IMR-90 (cell line): ENCODE measurements at regions not wholly inside any gene's neighbourhood (a gene's known extent, or its start where the extent isn't known, plus 50 kb on each side); places are given as distances from the start of the nearest gene placed in this dataset.

Source experiments
- ATAC-seq: fragments of 200-7000 bp; cut with Tn5 transposase; 2 replicates; pipeline ENCODE4 v1.9.1; 2020; ENCODE audit warnings: low read depth, mild to moderate bottlenecking, moderate library complexity
- BruUV-seq: library from RNA; stranded (reverse); fragments of 400-500 nt; replicated peaks from 2 replicates; lab custom pipeline; 2021; lab: Mats Ljungman, UMichigan
- CTCF ChIA-PET: fragments of 300-600 bp; formaldehyde crosslinking; extraction: SDS; loops from one replicate; lab custom pipeline; 2021; ENCODE audit warnings: antibody characterized with exemption; lab: Yijun Ruan, JAX
- POLR2A ChIA-PET: fragments of 300-600 bp; sonication (Branson Sonifier 250); formaldehyde crosslinking; loops from one replicate; lab custom pipeline; 2022; ENCODE audit warnings: antibody characterized with exemption; ENCODE audit not compliant: unreplicated experiment; lab: Charles Lee
- DNase-seq: peaks from one replicate; pipeline ENCODE4 v3.0.0; 2013
- H2AFZ ChIP-seq: replicated peaks from 2 replicates; pipeline ENCODE3; 2013; ENCODE audit warnings: low read length, mild to moderate bottlenecking; ENCODE audit not compliant: poor library complexity
- H2AK5ac ChIP-seq: 2 replicates; pipeline ENCODE4 v1.6.1; 2013; ENCODE audit warnings: low read depth, low read length, inconsistent platforms
- H2AK9ac ChIP-seq: replicated peaks from 2 replicates; pipeline ENCODE3; 2013; ENCODE audit warnings: mild to moderate bottlenecking, low read depth, low read length, moderate library complexity; ENCODE audit not compliant: poor library complexity
- H2BK120ac ChIP-seq: 2 replicates; pipeline ENCODE4 v1.6.1; 2013; ENCODE audit warnings: low read depth, low read length, inconsistent platforms
- H2BK15ac ChIP-seq: 3 replicates; pipeline ENCODE4 v1.6.1; 2013; ENCODE audit warnings: low read depth, low read length, inconsistent platforms
- H2BK20ac ChIP-seq: 2 replicates; pipeline ENCODE4 v1.6.1; 2013; ENCODE audit warnings: low read depth, mild to moderate bottlenecking, inconsistent platforms, low read length, moderate library complexity
- H2BK5ac ChIP-seq: 2 replicates; pipeline ENCODE4 v1.6.1; 2013; ENCODE audit warnings: mild to moderate bottlenecking, low read depth, low read length, inconsistent platforms; ENCODE audit not compliant: poor library complexity, severe bottlenecking
- H3K14ac ChIP-seq: replicated peaks from 2 replicates; pipeline ENCODE4 v1.6.1; 2013; ENCODE audit warnings: low read depth, low read length, inconsistent platforms
- H3K18ac ChIP-seq: 2 replicates; pipeline ENCODE4 v1.6.1; 2013; ENCODE audit warnings: low read depth, low read length, control low read depth
- H3K23ac ChIP-seq: 2 replicates; pipeline ENCODE4 v1.6.1; 2013; ENCODE audit warnings: low read depth, low read length, inconsistent platforms
- H3K27ac ChIP-seq: 2 replicates; pipeline ENCODE4 v1.5.1; 2013; ENCODE audit warnings: mild to moderate bottlenecking, control low read depth, low read length; ENCODE audit not compliant: insufficient read depth
- H3K27me3 ChIP-seq: 2 replicates; pipeline ENCODE4 v1.6.1; 2013; ENCODE audit warnings: low read length; ENCODE audit not compliant: control insufficient read depth, insufficient read depth
- H3K36me3 ChIP-seq: 2 replicates; pipeline ENCODE4 v1.6.1; 2013; ENCODE audit warnings: low read length, mixed read lengths; ENCODE audit not compliant: control insufficient read depth, insufficient read depth
- H3K4ac ChIP-seq: 2 replicates; pipeline ENCODE4 v1.6.1; 2013; ENCODE audit warnings: low read depth, low read length, inconsistent platforms
- H3K4me1 ChIP-seq: 2 replicates; pipeline ENCODE4 v1.6.1; 2013; ENCODE audit warnings: low read length, mixed read lengths; ENCODE audit not compliant: control insufficient read depth, insufficient read depth
- H3K4me2 ChIP-seq: 2 replicates; pipeline ENCODE4 v1.6.1; 2013; ENCODE audit warnings: low read depth, mild to moderate bottlenecking, control low read depth, low read length, moderate library complexity
- H3K4me3 ChIP-seq: 2 replicates; pipeline ENCODE4 v1.5.1; 2013; ENCODE audit warnings: low read depth, mild to moderate bottlenecking, control low read depth, low read length, moderate library complexity; ENCODE audit not compliant: insufficient read depth
- H3K56ac ChIP-seq: 2 replicates; pipeline ENCODE4 v1.6.1; 2013; ENCODE audit warnings: low read length, inconsistent platforms; ENCODE audit not compliant: insufficient read depth; ENCODE audit errors: extremely low read depth
- H3K79me1 ChIP-seq, 2 experiments: 2 replicates each; pipeline ENCODE4 v1.6.1; 2013; ENCODE audit warnings: low read length in 2 of 2, inconsistent platforms in 1 of 2, low read depth in 1 of 2
- H3K9ac ChIP-seq: 2 replicates; pipeline ENCODE4 v1.6.1; 2013; ENCODE audit warnings: low read depth, low read length, control low read depth
- H3K9me1 ChIP-seq: 2 replicates; pipeline ENCODE4 v1.6.1; 2013; ENCODE audit warnings: low read length, inconsistent platforms; ENCODE audit not compliant: insufficient read depth
- H3K9me3 ChIP-seq: 2 replicates; pipeline ENCODE4 v1.6.1; 2013; ENCODE audit warnings: low read length; ENCODE audit not compliant: control insufficient read depth, insufficient read depth
- H4K20me1 ChIP-seq: 2 replicates; pipeline ENCODE4 v1.6.1; 2013; ENCODE audit warnings: low read length, inconsistent platforms; ENCODE audit not compliant: insufficient read depth
- H4K5ac ChIP-seq: 2 replicates; pipeline ENCODE4 v1.6.1; 2013; ENCODE audit warnings: mild to moderate bottlenecking, low read depth, low read length, control low read depth
- H4K8ac ChIP-seq, 2 experiments: 2 replicates each; pipeline ENCODE4 v1.6.1; 2013; ENCODE audit warnings: low read depth in 2 of 2, low read length in 2 of 2, control low read depth in 1 of 2, inconsistent platforms in 1 of 2
- H4K91ac ChIP-seq: 2 replicates; pipeline ENCODE4 v1.6.1; 2013; ENCODE audit warnings: low read depth, low read length, inconsistent platforms; ENCODE audit not compliant: insufficient read depth
- ELK1 ChIP-seq: fragments of 150-350 bp; IDR thresholded peaks from 2 replicates; pipeline ENCODE4 v1.6.1; 2016; ENCODE audit warnings: low read depth, mild to moderate bottlenecking, low read length, moderate library complexity, borderline replicate concordance
- MAFK ChIP-seq: IDR thresholded peaks from 2 replicates; pipeline ENCODE4 v1.6.1; 2012; ENCODE audit warnings: low read depth, low read length, improper control_type of control experiment
- MAZ ChIP-seq: IDR thresholded peaks from 2 replicates; pipeline ENCODE4 v1.6.1; 2012; ENCODE audit warnings: low read depth, mild to moderate bottlenecking, low read length, improper control_type of control experiment, moderate library complexity, borderline replicate concordance
- whole genome bisulfite sequencing, 2 experiments: methylation state at CpG; one replicate each; pipeline versions ENCODE4 v1.1.5 to v1.1.7; 2013; ENCODE audit warnings: missing lambda C conversion rate in 2 of 2; ENCODE audit not compliant: insufficient read length in 1 of 2; ENCODE audit errors: extremely low coverage in 2 of 2; 5-methylcytosine and 5-hydroxymethylcytosine counted together
- dilution Hi-C: fragments of 300-500 bp; cut with HindIII; formaldehyde crosslinking; loops from one replicate; pipeline ENCODE4 v1.14.3; 2018; ENCODE audit warnings: low sequenced_read_pairs; ENCODE audit not compliant: unreplicated experiment
- in situ Hi-C: fragments of 300-500 bp; cut with MboI; formaldehyde crosslinking; loops from 3 replicates; pipeline ENCODE4 v1.14.3; 2019; ENCODE audit warnings: low sequenced_read_pairs, inconsistent platforms, mixed read lengths
- intact Hi-C: fragments of 100-400 bp; cut with micrococcal nuclease; formaldehyde crosslinking; loops from 2 replicates; pipeline ENCODE4 v1.10.0; 2022

DNA sequence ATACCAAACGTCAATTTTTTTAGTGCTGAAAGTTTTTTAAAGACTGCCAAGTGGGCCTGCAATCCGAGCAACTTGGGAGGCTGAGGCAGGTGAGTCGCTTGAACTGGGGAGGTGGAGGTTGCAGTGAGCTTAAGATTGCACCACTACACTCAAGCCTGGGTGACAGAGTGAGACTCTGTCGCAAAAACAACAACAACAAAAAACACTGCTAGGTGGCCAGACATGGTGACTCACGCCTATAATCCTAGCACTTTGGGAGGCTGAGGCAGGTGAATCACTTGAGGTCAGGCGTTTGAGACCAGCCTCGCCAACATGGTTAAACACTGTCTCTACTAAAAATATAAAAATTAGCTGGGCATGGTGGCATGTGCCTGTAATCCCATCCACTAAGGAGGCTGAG lies 202.8 kb upstream of the COPS8 start:
- Histone ChIP-seq H2BK5ac (no peak overlapping the region), H3K9me3 (no peaks in the 10 kb centered on the region), H4K20me1 (no peaks in the 10 kb centered on the region), H3K18ac (no peak overlapping the region), H4K5ac (no peak overlapping the region), H3K27ac (no peak overlapping the region), H4K8ac (no peak overlapping the region), H3K4ac (no peak overlapping the region), H3K9ac (no peak overlapping the region), H3K56ac (no peak overlapping the region), H3K4me1 (peaks cover 4% of the 10 kb centered on the region; the same call in 1 of the 2 replicates), H2BK120ac (no peak overlapping the region), H3K9me1 (peaks cover 4% of the 10 kb centered on the region; the same call in 1 of the 2 replicates), H3K14ac (no peak overlapping the region), H2AFZ (no peak overlapping the region), H3K27me3 (no peaks in the 10 kb centered on the region; the same call in none of the 2 replicates), H3K4me2 (no peak overlapping the region), H3K23ac (no peak overlapping the region), H3K36me3 (no peaks in the 10 kb centered on the region), H4K91ac (no peak overlapping the region), H2AK9ac (no peak overlapping the region), H2AK5ac (no peak overlapping the region), H2BK20ac (no peak overlapping the region), H2BK15ac (no peak overlapping the region), H3K79me1 (no peaks in the 10 kb centered on the region), H3K4me3 (no peak overlapping the region)
- dilution Hi-C loops (no loop called here), in situ Hi-C loops (no loop called here), intact Hi-C loops (no loop called here)
- no CpG with 5 or more reads among the region's 7 CpGs for WGBS, 2 experiments
- ChIA-PET CTCF (interaction anchor here (0.9 kb wide), 1 partner anchor 38 kb away, joined by 3 read pairs; no protein-coding TSS in a partner anchor), POLR2A (no interaction called here)
- TF ChIP-seq MAZ (no peak), ELK1 (no peak), MAFK (no peak)
- BruUV-seq, result no TSS peak
- no peak for ATAC-seq
- DNase-seq, result no peak
